Adrenal gland (tissue), 9 donors: ENCODE measurements at regions not wholly inside any gene's neighbourhood (a gene's known extent, or its start where the extent isn't known, plus 50 kb on each side); places are given as distances from the start of the nearest gene placed in this dataset.

ENCODE experiments used
- DNase-seq, 7 donors: peaks; one replicate each; pipeline ENCODE4 v3.0.0-alpha.2; 2019 to 2020
- H3K27ac ChIP-seq, 5 donors: fragments of 200-600 bp; sonication (generic) in 4 of 5; 1 replicate in 3 of 5; 2 replicates in 2 of 5; pipeline versions ENCODE4 v1.5.1 to v1.8.0; 2016 to 2020; ENCODE audit warnings: mild to moderate bottlenecking in 1 of 5
- H3K27me3 ChIP-seq: fragments of 200-600 bp; 2 replicates; pipeline ENCODE4 v1.8.0; 2021
- H3K36me3 ChIP-seq, 2 donors: fragments of 200-600 bp; replicated peaks in 1 of 2; 1 replicate in 1 of 2; 2 replicates in 1 of 2; pipeline versions ENCODE4 v1.5.1 to v1.8.0; 2018 to 2022
- H3K4me1 ChIP-seq, 2 donors: fragments of 200-600 bp; replicated peaks in 1 of 2; 1 replicate in 1 of 2; 2 replicates in 1 of 2; pipeline versions ENCODE4 v1.5.1 to v1.8.0; 2018 to 2021
- H3K4me3 ChIP-seq, 4 donors: fragments of 200-600 bp; sonication (generic) in 3 of 4; one replicate each; pipeline ENCODE4 v1.5.1; 2016 to 2018
- H3K9me3 ChIP-seq, 3 donors: fragments of 200-600 bp; sonication (generic) in 1 of 3; replicated peaks in 1 of 3; 1 replicate in 2 of 3; 2 replicates in 1 of 3; pipeline versions ENCODE4 v1.5.1 to v1.8.0; 2016 to 2021
- POLR2A ChIP-seq, 2 donors: fragments of 450-650 bp; IDR thresholded peaks; one replicate each; pipeline ENCODE4 v1.6.1; 2017; ENCODE audit warnings: antibody characterized with exemption in 2 of 2, mild to moderate bottlenecking in 2 of 2, moderate library complexity in 1 of 2
- WGBS, 4 donors: extraction: QIAGEN DNeasy Blood & Tissue Kit in 2 of 4; methylation state at CpG; one replicate each; pipeline versions ENCODE4 v1.1.5 to v1.1.7; 2013 to 2017; 5-methylcytosine and 5-hydroxymethylcytosine counted together
- intact Hi-C, 2 donors: fragments of 100-400 bp; cut with DNase I; formaldehyde crosslinking; loops; one replicate each; pipeline versions ENCODE4 v1.14.1 to v1.15.0; 2022 to 2023
- TF ChIP-seq, protein P1 (sequence below), 6 experiments: fragments of 450-650 bp in 4 of 6; fragments of 200-600 bp in 2 of 6; sonication (generic) in 1 of 6; IDR thresholded peaks; 1 replicate in 5 of 6; 2 replicates in 1 of 6; pipeline versions ENCODE4 v1.5.1 to v1.8.0; 2016 to 2021; ENCODE audit warnings: antibody characterized with exemption in 6 of 6, mild to moderate bottlenecking in 2 of 6, moderate library complexity in 1 of 6
- donor health status: healthy with polysubstance abuse.
- donor health status: Bipolar disorder and iron deficiency.
- donor health status: DM: yes; HTN: yes; CAD: no.
- donor health status: DM: no; HTN: no; CAD: no.
- donor health status: DM: no; HTN: no; CAD: no.

DNA sequence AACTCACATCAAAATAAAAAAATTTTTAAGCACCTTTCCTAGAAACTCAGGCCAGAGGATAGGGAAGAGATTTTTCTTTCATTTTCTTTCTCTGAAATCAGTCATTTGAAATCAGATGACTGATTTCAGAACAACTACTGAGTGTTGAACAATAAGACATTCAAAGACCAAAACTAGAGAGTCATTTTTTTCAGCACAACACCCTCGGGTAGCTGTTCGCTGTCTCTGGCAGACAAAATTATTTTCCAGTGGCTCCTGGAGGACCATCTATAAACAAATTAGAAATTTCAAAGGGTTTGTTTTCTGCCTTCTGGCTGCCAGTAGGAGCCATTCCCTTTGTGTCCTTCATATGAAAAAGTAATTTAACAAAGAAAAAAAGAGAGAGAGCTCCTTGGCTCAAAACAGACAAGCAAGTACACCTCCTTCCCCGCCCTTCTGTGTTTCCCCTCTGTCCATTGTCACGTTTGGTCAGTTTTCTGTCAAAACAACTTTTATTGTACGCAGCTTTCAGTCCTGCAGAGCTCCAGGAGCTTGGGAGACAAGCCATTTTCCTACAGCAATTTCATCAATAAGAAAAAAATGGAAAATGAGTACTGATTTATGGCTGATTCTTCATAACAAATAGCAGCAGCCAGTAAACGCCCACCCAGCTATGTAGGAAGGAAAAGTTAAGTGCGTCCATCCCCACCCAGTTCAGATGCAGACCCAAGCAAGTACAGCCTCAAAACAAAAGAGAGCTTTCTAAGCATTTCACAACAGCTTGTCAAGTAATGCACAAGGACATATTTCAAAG, 405.2 kb downstream of the ZNF608 start:
- Histone ChIP-seq H3K4me3 (no peak overlapping the region), H3K27ac (peak overlapping the region in 2 of 5 donors; percentile 10 to 35), H3K4me1 (peaks cover 14 to 34% of the 10 kb centered on the region in 2 donors), H3K27me3 (no peaks in the 10 kb centered on the region), H3K9me3 (no peaks in the 10 kb centered on the region), H3K36me3 (no peaks in the 10 kb centered on the region)
- DNase-seq, result peak in 4 of 7 donors; percentile 5 to 28 (median 13)
- TF ChIP-seq POLR2A (IDR thresholded peaks at IDR 0.05), result no peak
- TF ChIP-seq, protein P1, sequence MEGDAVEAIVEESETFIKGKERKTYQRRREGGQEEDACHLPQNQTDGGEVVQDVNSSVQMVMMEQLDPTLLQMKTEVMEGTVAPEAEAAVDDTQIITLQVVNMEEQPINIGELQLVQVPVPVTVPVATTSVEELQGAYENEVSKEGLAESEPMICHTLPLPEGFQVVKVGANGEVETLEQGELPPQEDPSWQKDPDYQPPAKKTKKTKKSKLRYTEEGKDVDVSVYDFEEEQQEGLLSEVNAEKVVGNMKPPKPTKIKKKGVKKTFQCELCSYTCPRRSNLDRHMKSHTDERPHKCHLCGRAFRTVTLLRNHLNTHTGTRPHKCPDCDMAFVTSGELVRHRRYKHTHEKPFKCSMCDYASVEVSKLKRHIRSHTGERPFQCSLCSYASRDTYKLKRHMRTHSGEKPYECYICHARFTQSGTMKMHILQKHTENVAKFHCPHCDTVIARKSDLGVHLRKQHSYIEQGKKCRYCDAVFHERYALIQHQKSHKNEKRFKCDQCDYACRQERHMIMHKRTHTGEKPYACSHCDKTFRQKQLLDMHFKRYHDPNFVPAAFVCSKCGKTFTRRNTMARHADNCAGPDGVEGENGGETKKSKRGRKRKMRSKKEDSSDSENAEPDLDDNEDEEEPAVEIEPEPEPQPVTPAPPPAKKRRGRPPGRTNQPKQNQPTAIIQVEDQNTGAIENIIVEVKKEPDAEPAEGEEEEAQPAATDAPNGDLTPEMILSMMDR (IDR thresholded peaks at IDR 0.05), result no peak
- intact Hi-C loops, result no loop called here
- WGBS, 4 donors, result 16 to 28% (median 23%) methylated on average over 7 of the region's 7 CpGs

DNA sequence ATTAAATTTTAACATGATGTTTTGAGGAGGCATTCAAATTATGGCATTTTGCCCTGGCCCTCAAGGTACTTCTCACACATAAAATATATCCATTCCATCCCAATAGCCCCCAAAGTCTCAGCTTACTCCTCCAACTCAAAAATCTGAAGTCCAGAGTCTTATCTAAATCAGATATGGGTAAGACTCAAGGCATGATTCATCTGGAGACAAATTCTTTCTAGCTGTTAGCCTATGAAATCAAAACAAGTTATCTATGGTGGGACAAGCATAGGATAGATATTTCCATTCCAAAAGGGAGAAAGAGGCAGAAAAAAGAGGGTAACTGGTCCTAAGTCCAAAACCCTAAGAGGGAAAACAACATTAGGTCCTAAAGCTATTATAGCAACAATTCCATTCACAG, 408.4 kb downstream of the ZNF608 start:
- Histone ChIP-seq H3K27ac (no peak overlapping the region), H3K4me1 (peaks cover 14 to 24% of the 10 kb centered on the region in 2 donors), H3K9me3 (no peaks in the 10 kb centered on the region), H3K4me3 (no peak overlapping the region), H3K27me3 (no peaks in the 10 kb centered on the region), H3K36me3 (no peaks in the 10 kb centered on the region)
- TF ChIP-seq POLR2A (IDR thresholded peaks at IDR 0.05), result no peak
- DNase-seq, result no peak
- intact Hi-C loops, result no loop called here

DNA sequence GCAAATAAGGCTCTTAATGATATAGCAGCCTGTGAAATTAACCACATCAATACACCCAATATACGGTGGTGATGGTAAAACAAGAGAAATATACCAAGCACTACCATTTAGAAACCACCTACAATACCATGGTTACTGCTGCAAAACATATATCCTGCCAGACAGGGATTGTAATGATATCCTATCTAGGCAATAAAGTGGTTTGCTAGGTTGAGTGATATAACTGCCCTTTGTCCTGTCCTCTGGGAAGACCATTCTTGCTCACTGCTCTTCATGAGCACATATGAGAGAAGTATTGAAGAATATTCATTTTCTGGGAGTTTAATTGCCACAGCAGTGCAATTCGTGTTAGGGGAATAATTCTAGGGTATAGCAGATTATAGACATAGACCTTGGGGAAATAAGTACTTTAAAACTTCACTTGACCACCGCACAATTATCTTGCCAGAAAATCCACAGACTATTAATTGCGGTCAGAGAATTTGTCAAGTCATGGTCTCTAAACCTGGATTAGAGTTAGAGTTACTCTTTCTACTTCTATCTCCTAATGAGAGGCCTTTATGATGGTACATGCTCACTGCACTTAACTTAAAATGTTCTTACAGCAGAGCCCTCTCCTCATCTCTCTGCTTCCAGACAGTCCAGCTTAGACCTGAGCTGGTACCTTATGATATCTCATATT, 413.0 kb downstream of the ZNF608 start:
- Histone ChIP-seq H3K4me1 (no peaks in the 10 kb centered on the region), H3K4me3 (no peak overlapping the region), H3K27me3 (no peaks in the 10 kb centered on the region), H3K27ac (no peak overlapping the region), H3K36me3 (no peaks in the 10 kb centered on the region), H3K9me3 (no peaks in the 10 kb centered on the region)
- TF ChIP-seq POLR2A (IDR thresholded peaks at IDR 0.05), result no peak
- TF ChIP-seq, protein P1 (IDR thresholded peaks at IDR 0.05), result no peak
- WGBS, 4 donors, result 86 to 93% (median 89%) methylated on average over 4 of the region's 4 CpGs
- intact Hi-C loops, result no loop called here
- no peak for DNase-seq

DNA sequence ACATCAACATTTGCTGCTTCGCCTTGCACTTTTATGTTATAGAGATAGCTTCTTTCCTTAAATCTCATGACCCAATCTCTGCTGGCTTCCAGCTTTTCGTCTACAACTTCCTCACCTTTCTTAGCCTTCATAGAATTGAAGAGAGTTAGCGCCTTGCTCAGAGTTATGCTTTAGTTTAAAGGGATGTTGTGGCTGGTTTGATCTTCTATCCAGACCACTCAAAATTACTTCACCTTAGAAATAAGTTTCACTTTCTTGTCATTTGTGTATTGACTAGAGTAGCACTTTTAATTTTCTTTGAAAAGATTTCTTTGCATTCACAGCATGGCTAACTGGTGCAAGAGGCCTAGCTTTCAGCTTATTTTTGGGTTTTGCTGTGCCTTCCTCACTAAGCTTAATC, 414.2 kb downstream of the ZNF608 start:
- Histone ChIP-seq H3K9me3 (no peaks in the 10 kb centered on the region), H3K27me3 (no peaks in the 10 kb centered on the region), H3K36me3 (no peaks in the 10 kb centered on the region), H3K27ac (no peak overlapping the region), H3K4me3 (no peak overlapping the region), H3K4me1 (no peaks in the 10 kb centered on the region)
- DNase-seq, result no peak
- intact Hi-C loops, result no loop called here
- TF ChIP-seq, protein P1 (IDR thresholded peaks at IDR 0.05), result no peak
- no peak for TF ChIP-seq POLR2A (IDR thresholded peaks at IDR 0.05)
- WGBS, 4 donors, result 88 to 98% (median 94%) methylated on average over 3 of the region's 3 CpGs
